Activated CD4-positive, CD25-positive, alpha-beta regulatory T cell treated with anti-CD3 and anti-CD28 coated beads, Interleukin-2, amount 50 U/mL, for 16 hours (primary cell): ENCODE measurements at regions not wholly inside any gene's neighbourhood (a gene's known extent, or its start where the extent isn't known, plus 50 kb on each side); places are given as distances from the start of the nearest gene placed in this dataset.
"Not testable (repeated sequence)": the region's sequence is repeated elsewhere in the genome, so short reads cannot be mapped to it uniquely, and the experiment has no call there.

Source experiments
- DNase-seq: peaks from one replicate; pipeline ENCODE4 v3.0.0-alpha.2; 2020; ENCODE audit warnings: low read depth, low spot score

- no peak for DNase-seq
Observed at GRCh38 chr6:140546640-140547039, 1172.2 kb upstream of the CITED2 start.

DNA sequence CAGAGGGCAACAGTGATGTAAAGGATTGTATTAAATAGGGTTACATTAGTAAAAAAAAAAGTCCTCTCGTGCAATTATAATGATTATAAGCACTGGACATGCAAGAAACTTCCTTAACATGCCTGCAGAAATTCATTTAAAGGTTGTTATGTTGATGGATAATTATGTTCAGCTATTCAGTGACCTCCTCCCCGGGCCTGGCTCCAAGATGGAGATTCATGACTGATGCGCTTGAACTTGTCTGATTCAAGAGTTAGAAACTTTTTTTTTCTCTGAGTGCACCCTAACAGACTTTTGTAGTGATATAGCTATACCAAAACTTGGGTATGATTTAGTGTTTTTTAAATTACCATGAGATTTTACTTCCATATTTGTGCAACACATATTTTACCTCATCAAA lies 1170.0 kb upstream of the CITED2 start:
- DNase-seq: no peak

DNA sequence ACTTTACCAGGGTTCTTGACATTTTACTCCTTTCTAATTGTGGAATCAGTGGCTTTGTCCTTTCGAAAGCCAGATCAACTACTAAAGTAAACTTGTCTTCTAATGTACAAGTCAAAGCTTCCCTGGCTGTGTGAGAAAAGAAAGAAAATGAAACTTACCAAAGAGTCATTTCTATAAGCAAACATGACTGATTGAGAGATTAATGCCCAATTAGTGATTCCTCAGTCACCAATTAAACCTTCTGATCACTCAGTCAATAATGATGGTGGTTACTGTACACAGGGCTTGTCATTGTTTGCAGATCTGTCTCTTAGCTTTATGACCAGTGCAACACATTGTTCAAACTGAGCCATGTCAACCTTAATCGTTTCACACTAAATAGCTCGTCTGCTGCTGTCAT lies 1168.4 kb upstream of the CITED2 start:
- DNase-seq: no peak

- no peak for DNase-seq
Observed at GRCh38 chr6:140541288-140541687, 1166.8 kb upstream of the CITED2 start.

- DNase-seq: no peak
Observed at GRCh38 chr6:140540743-140541142, 1166.3 kb upstream of the CITED2 start.

DNA sequence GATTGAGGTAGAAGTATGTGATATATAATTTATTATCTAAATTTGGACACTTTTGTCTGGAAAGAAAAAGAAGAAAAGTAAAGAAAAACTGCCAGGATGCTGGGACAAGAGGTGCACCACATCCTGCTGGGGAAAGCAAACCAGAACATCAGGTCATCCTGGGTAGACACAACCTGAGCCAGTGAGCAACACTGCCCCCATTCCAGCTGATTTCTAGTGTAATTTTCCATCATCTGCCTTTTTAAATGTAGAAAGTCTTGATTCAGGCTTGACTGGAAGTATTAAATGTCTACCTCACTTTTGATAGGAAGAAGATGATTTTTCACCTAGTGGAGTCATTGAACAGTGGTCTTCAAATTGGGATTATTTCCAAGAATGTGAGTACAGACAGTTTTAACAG lies 1164.5 kb upstream of the CITED2 start:
- no peak for DNase-seq

- no peak for DNase-seq
Observed at GRCh38 chr6:140537834-140538705, 1163.6 kb upstream of the CITED2 start.

DNA sequence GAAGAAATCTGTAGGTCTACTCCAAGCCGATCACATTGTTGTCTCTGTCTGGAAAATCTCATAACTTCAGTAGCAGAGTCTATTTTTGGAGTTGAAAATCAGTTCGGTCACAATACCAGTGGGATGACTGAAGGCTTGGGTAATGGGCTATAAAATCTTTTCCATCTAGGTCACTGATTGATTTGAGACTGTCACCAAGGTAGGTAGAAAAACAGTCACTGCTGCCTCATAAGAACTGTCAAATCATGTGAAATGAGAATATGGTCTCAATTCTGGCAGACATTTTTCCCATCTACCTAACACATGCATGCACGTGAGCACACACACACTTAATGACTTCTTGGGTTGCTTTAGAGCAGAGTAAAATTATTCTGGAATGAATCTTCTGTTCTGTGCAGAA lies 1162.8 kb upstream of the CITED2 start:
- DNase-seq: no peak

DNA sequence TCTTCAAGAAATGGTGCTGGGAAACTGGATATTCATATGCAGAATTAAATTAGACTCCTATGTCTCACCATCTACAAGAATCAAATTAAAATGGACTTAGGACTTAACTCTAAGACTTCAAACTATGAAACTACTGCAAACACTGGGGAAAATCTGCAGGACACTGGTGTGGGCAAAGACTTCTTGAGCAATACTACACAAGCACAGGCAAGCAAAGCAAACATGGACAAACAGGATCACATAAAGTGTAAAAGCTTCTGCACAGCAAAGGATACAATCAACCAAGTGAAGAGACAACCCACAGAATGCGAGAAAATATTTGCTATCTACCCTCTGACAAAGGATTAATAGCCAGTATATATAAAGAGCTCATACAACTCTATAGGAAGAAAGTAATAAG lies 1161.1 kb upstream of the CITED2 start:
- no peak for DNase-seq

- no peak for DNase-seq
Observed at GRCh38 chr6:140533526-140533925, 1159.1 kb upstream of the CITED2 start.

DNA sequence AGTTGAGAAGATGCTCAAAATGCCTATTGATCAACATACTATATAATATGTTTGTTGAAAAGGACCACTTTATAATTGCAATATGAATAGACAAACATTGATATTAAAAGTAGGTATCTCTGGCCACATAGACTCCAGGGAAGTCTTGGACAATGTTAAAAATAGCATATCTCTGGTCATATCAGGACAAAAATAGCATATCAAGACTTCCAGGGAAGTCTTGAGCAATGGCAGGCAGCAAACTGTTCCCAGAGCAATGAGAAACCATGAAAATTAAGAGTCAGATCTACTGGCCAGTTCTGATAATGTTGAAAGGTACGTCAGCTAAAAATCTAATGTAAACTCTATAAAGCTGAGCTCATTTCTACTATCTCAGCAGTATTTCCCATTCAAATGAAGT lies 1130.3 kb upstream of the CITED2 start:
- no peak for DNase-seq

DNA sequence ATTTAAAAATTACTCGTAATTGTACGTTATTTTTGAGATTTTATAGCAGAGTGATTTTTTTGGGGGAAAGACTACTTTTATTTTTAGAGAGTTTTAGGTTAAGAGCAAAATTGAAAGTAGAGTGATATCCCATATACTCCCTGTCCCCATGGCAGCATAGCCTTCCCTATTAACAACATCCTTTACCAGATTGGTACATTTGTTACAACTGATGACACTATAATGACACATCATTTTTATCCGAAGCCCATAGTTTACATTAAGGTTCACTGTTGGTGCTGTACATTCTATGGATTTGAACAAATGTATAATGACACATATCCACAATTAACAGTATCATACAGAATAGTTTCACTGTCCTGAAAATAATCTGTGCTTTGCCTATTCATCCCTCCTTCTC lies 1126.4 kb upstream of the CITED2 start:
- no peak for DNase-seq

GRCh38 chr6:140499607-140500006 lies 1125.2 kb upstream of the CITED2 start:
- DNase-seq: no peak

DNA sequence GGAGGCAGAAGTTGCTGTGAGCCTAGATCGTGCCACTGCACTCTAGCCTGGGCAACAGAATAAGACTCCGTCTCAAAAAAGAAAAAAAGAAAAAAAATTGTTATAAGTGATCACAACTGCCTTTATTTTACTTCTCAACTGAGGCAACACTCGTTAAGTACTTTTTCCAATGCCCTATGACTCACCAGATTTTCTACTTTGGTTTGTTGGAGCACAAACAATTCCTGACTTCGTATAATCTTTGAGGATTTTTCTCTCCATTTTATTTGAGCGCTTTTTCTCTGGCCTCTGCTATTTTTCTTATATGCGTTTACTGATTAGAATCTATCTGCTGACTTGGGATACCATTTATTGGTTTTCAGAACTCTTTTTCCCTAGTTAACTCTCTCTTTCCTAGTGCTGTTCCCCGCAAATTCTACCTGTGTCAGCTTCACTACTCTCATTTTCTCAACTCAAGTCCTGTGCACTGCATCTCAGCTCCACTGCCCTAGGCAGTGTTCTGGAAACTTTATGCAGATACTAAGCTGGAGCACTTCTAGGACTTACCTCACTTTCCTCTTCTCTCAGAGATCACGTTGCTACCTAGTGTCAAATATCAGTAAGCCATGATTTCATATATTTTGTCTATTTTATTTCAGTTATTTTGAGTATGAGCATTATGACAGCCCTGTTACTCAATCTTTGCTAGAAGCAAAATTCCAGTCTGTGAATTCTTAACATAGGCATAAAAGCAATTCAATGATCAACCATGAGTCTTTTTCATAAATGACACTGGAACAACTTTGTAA lies 1120.1 kb upstream of the CITED2 start:
- no peak for DNase-seq

DNA sequence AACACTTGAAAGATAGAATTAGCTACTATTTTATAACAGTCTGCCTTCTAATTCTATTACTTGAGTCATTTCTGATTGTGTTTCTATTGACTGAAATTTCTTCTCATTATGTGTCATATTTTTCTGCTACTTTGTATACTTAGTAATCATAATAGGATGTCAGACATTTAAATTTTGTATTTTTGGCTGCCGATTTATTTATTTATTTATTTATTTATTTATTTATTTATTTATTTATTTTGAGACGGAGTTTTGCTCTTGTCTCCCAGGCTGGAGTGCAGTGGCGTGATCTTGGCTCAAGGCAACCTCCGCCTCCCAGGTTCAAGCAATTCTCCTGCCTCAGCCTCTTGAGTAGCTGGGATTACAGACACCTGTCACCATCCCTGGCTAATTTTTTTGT lies 1119.0 kb upstream of the CITED2 start:
- DNase-seq: not testable (repeated sequence)

DNA sequence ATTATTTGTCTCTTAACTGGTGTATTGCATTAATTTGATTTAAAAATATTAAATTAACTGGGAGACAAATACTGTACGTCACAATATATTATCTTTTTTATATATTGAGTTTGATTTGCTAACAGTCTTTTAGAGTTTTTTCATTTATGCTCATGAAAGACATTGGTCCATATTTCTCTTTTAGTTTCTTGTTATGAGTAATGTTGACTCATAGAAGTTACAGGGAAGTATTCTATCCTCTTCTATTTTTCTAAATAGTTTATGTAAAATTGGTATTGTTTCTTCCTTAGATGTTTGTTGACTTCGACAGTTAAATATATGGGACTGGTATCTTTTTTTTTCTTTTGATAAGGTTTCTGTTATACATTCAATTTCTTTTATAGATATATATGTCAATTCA lies 1115.6 kb upstream of the CITED2 start:
- no peak for DNase-seq

GRCh38 chr6:140487586-140487985 lies 1113.1 kb upstream of the CITED2 start:
- no peak for DNase-seq

GRCh38 chr6:140486450-140487361 lies 1112.3 kb upstream of the CITED2 start:
- no peak for DNase-seq

- no peak for DNase-seq
Observed at GRCh38 chr6:140485740-140486449, 1111.4 kb upstream of the CITED2 start.

- no peak for DNase-seq
Observed at GRCh38 chr6:140480852-140481251, 1106.4 kb upstream of the CITED2 start.

DNA sequence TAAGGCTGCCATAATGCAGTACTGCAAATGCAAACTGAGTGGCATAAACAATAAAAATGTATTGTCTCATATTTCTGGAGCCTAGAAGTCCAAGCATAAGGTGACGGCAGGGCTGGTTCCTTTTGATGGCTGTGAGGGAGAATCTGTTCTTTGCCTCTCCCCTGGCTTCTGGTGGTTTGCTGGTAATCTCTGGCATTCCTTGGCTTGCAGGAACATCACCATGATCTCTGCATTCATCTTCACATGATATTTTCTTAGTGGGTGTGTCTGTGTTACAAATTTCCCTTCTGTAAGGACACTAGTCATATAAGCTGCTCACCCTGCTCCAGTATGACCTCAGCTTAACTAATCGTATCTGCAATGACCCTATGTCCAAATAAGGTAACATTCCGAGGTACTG lies 1104.2 kb upstream of the CITED2 start:
- DNase-seq: no peak
